ENCODE measurements at regions not wholly inside any gene's neighbourhood (a gene's known extent, or its start where the extent isn't known, plus 50 kb on each side); places are given as distances from the start of the nearest gene placed in this dataset.

DNA sequence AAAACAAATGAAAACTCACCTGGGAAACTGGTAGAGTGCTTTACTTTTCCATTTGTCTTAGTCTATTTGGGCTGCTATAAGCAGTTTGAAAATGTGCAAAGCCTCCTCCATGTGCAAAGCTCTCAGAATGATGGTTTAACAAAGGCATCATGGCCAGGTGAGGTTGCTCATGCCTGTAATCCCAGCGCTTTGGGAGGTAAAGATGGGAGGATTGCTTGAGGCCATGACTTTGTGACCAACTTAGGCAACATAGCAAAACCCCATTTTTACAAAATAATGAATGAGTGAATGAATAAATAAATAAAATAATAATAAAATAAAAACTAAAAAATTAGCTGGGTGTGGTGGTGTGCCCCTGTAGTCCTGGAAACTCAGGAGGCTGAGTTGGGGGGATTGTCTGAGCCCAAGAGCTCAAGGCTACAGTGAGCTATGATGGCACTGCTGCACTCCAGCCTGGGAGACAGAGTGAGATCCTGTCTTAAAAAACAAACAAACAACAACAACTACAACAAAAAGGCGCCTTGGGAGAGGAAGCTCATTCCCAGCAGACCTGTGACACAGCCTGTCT lies 71.8 kb downstream of the MYCN start (continued):
- TF ChIP-seq EP300 (IDR thresholded peaks at IDR 0.05; ENCODE audit: borderline replicate concordance in 1 of 2, low read depth in 2 of 2, low read length in 2 of 2) (no peak), NANOG (IDR thresholded peaks at IDR 0.05; ENCODE audit: insufficient read depth, low read depth, low read length, poor library complexity, severe bottlenecking) (no peak), CBX8 (IDR thresholded peaks at IDR 0.05; ENCODE audit: borderline replicate concordance, low read depth, low read length) (no peak), KDM1A (IDR thresholded peaks at IDR 0.05; ENCODE audit: borderline replicate concordance, low read length) (no peak), GABPA (IDR thresholded peaks at IDR 0.05; ENCODE audit: borderline replicate concordance, insufficient read depth, low read length) (no peak), TBP (IDR thresholded peaks at IDR 0.05; ENCODE audit: low read depth, low read length) (no peak), RNF2 (IDR thresholded peaks at IDR 0.05; ENCODE audit: borderline replicate concordance, low read depth, low read length, missing control alignments, poor library complexity, severe bottlenecking) (no peak), NRF1 (IDR thresholded peaks at IDR 0.05; ENCODE audit: low read depth, low read length) (no peak), SIN3A (conservative IDR thresholded peaks at IDR 0.05 in 1 of 2, IDR thresholded peaks at IDR 0.05 in 1 of 2; ENCODE audit: low read depth in 1 of 2, low read length in 2 of 2) (no peak)
- TF ChIP-seq, protein P1, sequence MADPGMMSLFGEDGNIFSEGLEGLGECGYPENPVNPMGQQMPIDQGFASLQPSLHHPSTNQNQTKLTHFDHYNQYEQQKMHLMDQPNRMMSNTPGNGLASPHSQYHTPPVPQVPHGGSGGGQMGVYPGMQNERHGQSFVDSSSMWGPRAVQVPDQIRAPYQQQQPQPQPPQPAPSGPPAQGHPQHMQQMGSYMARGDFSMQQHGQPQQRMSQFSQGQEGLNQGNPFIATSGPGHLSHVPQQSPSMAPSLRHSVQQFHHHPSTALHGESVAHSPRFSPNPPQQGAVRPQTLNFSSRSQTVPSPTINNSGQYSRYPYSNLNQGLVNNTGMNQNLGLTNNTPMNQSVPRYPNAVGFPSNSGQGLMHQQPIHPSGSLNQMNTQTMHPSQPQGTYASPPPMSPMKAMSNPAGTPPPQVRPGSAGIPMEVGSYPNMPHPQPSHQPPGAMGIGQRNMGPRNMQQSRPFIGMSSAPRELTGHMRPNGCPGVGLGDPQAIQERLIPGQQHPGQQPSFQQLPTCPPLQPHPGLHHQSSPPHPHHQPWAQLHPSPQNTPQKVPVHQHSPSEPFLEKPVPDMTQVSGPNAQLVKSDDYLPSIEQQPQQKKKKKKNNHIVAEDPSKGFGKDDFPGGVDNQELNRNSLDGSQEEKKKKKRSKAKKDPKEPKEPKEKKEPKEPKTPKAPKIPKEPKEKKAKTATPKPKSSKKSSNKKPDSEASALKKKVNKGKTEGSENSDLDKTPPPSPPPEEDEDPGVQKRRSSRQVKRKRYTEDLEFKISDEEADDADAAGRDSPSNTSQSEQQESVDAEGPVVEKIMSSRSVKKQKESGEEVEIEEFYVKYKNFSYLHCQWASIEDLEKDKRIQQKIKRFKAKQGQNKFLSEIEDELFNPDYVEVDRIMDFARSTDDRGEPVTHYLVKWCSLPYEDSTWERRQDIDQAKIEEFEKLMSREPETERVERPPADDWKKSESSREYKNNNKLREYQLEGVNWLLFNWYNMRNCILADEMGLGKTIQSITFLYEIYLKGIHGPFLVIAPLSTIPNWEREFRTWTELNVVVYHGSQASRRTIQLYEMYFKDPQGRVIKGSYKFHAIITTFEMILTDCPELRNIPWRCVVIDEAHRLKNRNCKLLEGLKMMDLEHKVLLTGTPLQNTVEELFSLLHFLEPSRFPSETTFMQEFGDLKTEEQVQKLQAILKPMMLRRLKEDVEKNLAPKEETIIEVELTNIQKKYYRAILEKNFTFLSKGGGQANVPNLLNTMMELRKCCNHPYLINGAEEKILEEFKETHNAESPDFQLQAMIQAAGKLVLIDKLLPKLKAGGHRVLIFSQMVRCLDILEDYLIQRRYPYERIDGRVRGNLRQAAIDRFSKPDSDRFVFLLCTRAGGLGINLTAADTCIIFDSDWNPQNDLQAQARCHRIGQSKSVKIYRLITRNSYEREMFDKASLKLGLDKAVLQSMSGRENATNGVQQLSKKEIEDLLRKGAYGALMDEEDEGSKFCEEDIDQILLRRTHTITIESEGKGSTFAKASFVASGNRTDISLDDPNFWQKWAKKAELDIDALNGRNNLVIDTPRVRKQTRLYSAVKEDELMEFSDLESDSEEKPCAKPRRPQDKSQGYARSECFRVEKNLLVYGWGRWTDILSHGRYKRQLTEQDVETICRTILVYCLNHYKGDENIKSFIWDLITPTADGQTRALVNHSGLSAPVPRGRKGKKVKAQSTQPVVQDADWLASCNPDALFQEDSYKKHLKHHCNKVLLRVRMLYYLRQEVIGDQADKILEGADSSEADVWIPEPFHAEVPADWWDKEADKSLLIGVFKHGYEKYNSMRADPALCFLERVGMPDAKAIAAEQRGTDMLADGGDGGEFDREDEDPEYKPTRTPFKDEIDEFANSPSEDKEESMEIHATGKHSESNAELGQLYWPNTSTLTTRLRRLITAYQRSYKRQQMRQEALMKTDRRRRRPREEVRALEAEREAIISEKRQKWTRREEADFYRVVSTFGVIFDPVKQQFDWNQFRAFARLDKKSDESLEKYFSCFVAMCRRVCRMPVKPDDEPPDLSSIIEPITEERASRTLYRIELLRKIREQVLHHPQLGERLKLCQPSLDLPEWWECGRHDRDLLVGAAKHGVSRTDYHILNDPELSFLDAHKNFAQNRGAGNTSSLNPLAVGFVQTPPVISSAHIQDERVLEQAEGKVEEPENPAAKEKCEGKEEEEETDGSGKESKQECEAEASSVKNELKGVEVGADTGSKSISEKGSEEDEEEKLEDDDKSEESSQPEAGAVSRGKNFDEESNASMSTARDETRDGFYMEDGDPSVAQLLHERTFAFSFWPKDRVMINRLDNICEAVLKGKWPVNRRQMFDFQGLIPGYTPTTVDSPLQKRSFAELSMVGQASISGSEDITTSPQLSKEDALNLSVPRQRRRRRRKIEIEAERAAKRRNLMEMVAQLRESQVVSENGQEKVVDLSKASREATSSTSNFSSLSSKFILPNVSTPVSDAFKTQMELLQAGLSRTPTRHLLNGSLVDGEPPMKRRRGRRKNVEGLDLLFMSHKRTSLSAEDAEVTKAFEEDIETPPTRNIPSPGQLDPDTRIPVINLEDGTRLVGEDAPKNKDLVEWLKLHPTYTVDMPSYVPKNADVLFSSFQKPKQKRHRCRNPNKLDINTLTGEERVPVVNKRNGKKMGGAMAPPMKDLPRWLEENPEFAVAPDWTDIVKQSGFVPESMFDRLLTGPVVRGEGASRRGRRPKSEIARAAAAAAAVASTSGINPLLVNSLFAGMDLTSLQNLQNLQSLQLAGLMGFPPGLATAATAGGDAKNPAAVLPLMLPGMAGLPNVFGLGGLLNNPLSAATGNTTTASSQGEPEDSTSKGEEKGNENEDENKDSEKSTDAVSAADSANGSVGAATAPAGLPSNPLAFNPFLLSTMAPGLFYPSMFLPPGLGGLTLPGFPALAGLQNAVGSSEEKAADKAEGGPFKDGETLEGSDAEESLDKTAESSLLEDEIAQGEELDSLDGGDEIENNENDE (IDR thresholded peaks at IDR 0.05; ENCODE audit: insufficient replicate concordance, low read length): no peak

Data from H1 (cell line).